ENCODE measurements at regions not wholly inside any gene's neighbourhood (a gene's known extent, or its start where the extent isn't known, plus 50 kb on each side); places are given as distances from the start of the nearest gene placed in this dataset.

- intact Hi-C loops (cut with micrococcal nuclease; ENCODE audit: unreplicated experiment) (no loop called here), in situ Hi-C loops (cut with HindIII; ENCODE audit: low pct_unique_long_range_greater_than_20kb, low sequenced_read_pairs) (no loop called here)
- H3K4me1 ChIP-seq (ENCODE audit: control insufficient read depth, insufficient read depth, low read length), result no peaks in the 10 kb centered on the region
- DNase-seq (ENCODE audit: low read depth, low spot score) (no peak), ATAC-seq (no peak)
- H3K36me3 ChIP-seq (ENCODE audit: control insufficient read depth, insufficient read depth, low read length), result no peaks in the 10 kb centered on the region
- no peak overlapping the region for H3K27ac ChIP-seq (ENCODE audit: low read length)
- CTCF ChIA-PET, result no interaction called here
- no peak overlapping the region for H3K4me3 ChIP-seq (ENCODE audit: low read depth in 2 of 2, low read length in 2 of 2)
- POLR2A ChIA-PET, result no interaction called here
- TF ChIP-seq SIN3A (IDR thresholded peaks at IDR 0.05; ENCODE audit: borderline replicate concordance, insufficient read depth, low read depth, low read length), result no peak
- TF ChIP-seq CTCF (IDR thresholded peaks at IDR 0.05), result no peak
- no peak for TF ChIP-seq TCF7L2 (IDR thresholded peaks at IDR 0.05; ENCODE audit: low read depth, low read length)
- no peak for TF ChIP-seq REST (IDR thresholded peaks at IDR 0.05; ENCODE audit: insufficient read depth in 1 of 2, low read depth in 2 of 2, low read length in 1 of 2)
- TF ChIP-seq POLR2AphosphoS5 (IDR thresholded peaks at IDR 0.05; ENCODE audit: low read depth, low read length), result no peak
- no peaks in the 10 kb centered on the region for H3K9me3 ChIP-seq (ENCODE audit: control insufficient read depth, insufficient read depth, low read depth, low read length)
- no peaks in the 10 kb centered on the region for H3K27me3 ChIP-seq (ENCODE audit: control insufficient read depth, insufficient read depth, low read length)
- no TSS peak for BruUV-seq (replicated peaks)
Observed at GRCh38 chr10:43972976-43973647, 324.4 kb upstream of the ZNF32 start.

DNA sequence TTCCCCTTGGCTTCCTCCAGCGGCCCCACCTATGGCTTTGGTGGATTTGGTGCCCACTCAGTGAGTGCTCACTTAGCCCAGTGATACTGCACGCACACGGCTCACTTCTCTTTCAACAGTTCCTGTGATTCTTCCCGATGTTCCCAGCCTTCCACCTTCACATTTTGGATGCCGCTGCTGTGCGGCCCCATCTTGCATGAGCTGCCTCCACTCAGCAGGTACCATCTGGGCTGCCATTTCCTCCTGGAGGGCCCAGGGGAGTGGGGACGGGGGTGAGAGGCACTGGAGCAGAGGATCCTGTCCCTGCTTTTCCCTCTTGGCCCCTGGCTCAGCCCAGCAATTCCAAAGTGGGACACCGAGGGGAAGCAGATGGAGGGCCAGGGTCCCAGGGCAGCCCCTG, 323.3 kb upstream of the ZNF32 start:
- Histone ChIP-seq H3K27me3 (ENCODE audit: control insufficient read depth, insufficient read depth, low read length) (peaks cover 4% of the 10 kb centered on the region; the same call in 1 of the 2 replicates), H3K4me1 (ENCODE audit: control insufficient read depth, insufficient read depth, low read length) (no peaks in the 10 kb centered on the region), H3K9me3 (ENCODE audit: control insufficient read depth, insufficient read depth, low read depth, low read length) (no peaks in the 10 kb centered on the region), H3K36me3 (ENCODE audit: control insufficient read depth, insufficient read depth, low read length) (no peaks in the 10 kb centered on the region), H3K27ac (ENCODE audit: low read length) (no peak overlapping the region), H3K4me3 (ENCODE audit: low read depth in 2 of 2, low read length in 2 of 2) (no peak overlapping the region)
- DNase-seq (ENCODE audit: low read depth, low spot score) (no peak), ATAC-seq (no peak)
- in situ Hi-C loops (cut with HindIII; ENCODE audit: low pct_unique_long_range_greater_than_20kb, low sequenced_read_pairs) (no loop called here), intact Hi-C loops (cut with micrococcal nuclease; ENCODE audit: unreplicated experiment) (no loop called here)
- CTCF ChIA-PET, result no interaction called here
- POLR2A ChIA-PET, result no interaction called here
- BruUV-seq (replicated peaks), result no TSS peak
- TF ChIP-seq POLR2AphosphoS5 (IDR thresholded peaks at IDR 0.05; ENCODE audit: low read depth, low read length) (no peak), SIN3A (IDR thresholded peaks at IDR 0.05; ENCODE audit: borderline replicate concordance, insufficient read depth, low read depth, low read length) (no peak), CTCF (IDR thresholded peaks at IDR 0.05) (no peak), TCF7L2 (IDR thresholded peaks at IDR 0.05; ENCODE audit: low read depth, low read length) (no peak), REST (IDR thresholded peaks at IDR 0.05; ENCODE audit: insufficient read depth in 1 of 2, low read depth in 2 of 2, low read length in 1 of 2) (no peak)
